HG03060 (cell line): ENCODE measurements at regions not wholly inside any gene's neighbourhood (a gene's known extent, or its start where the extent isn't known, plus 50 kb on each side); places are given as distances from the start of the nearest gene placed in this dataset.

Source experiments
- ATAC-seq: cut with Tn5 transposase; IDR thresholded peaks from one replicate; pipeline ENCODE4 v1.9.1; 2021; ENCODE audit warnings: low read depth, moderate number of reproducible peaks; ENCODE audit not compliant: unreplicated experiment

DNA sequence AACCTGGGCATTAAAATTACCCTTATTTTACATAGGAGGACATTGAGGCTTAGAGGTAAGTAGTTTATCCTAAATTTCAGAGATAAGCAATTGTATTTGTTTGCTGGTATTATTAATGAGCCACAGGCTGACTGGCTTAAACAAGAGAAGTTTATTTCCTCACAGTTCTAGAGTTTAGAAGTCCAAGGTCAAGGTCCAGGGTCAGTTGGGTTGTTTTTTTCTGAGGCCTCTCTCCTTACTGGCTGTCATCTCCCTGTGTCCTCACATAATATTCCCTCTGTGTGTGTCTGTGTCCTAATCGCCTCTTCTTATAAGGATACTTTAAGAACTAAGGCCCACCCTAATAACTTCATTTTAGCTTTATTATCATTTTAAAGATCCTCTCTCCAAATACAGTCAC is 294.9 kb upstream of the ATP5MC3 start:
- ATAC-seq = no peak

DNA sequence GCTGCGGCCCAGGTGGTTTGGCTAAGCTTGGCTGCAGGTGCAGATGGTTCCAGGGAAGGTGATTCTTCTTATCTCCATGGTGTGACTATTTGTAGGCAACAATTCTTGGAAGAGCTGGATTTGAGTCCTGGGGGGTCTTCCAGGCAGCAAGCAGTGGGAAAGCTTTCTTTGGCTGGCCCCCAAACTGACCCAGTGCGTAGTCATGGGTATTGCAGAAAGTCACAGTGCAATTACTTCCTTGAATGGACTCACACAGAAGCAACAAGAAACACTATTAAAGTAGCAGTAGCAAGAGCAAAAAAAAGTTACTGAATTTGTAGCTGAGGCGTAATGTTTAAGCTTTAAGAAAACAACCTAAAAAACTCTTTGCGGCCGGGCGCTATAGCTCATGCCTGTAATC is 293.6 kb upstream of the ATP5MC3 start:
- ATAC-seq = no peak

DNA sequence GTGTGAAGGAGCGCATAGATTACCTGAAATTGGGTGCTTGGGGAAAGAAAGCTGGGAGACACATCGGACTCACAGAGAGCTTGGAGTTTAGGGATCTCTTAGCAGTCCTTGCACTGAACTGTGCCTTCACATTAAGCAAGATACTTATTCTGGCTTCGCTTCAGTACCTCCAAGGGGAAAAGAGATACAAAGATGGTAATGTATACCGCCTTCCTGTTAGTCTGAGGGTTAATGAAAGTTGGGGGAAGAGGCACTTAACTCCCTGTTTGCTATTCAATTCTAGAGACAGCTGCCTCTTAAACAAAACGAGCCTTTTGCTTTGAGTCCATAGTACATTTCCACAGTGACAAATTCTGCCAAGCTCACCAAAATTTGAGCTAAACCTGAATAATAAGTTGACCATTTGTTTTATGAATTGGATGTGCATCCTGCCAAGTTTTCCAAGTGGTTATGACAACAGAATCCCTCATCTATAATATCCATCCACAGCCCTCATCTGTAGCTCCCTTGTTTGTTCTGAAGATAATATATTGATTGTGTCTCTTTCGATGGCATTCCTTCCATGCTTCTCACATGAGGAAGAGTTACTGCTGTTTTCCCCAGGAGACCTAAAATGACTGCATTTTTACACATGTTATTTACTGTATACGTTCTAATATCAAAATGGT is 287.1 kb upstream of the ATP5MC3 start:
- no peak for ATAC-seq

DNA sequence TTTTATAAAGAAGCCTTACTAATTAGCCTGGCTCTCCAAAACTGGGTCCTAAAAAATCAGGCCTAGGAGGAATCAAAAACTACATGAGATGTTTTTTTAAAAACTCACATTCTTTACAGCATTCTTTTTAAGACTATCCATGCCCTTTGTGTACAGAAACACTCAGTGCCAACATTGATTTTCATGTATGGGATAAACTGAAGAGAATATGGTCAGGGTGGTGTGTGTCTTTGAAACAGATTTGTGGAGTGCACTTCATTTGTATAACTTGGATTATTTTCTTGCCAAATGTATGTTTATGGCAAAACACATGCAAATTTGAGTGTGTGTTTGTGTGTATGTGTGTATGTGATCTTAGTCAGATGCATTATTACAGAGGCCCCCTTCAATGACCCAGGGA is 283.6 kb upstream of the ATP5MC3 start:
- ATAC-seq = no peak

DNA sequence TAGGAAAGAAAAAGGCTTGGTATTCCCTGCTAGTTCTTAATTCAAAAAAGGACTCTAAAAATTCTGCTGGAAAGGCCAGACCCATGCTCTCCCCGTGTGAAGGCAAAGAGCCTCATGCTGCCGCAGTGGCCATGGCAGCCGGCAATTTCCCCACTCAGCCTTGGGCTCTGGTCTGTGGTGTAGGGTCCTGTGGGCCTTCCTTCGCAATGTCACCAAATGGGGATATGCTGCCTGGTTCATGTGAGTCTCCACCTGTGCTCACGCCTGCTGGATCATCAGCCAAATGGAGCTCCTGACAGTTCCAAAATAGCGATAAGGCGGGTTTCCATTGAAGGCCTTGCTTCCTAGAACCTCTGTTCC is 282.8 kb upstream of the ATP5MC3 start:
- no peak for ATAC-seq

DNA sequence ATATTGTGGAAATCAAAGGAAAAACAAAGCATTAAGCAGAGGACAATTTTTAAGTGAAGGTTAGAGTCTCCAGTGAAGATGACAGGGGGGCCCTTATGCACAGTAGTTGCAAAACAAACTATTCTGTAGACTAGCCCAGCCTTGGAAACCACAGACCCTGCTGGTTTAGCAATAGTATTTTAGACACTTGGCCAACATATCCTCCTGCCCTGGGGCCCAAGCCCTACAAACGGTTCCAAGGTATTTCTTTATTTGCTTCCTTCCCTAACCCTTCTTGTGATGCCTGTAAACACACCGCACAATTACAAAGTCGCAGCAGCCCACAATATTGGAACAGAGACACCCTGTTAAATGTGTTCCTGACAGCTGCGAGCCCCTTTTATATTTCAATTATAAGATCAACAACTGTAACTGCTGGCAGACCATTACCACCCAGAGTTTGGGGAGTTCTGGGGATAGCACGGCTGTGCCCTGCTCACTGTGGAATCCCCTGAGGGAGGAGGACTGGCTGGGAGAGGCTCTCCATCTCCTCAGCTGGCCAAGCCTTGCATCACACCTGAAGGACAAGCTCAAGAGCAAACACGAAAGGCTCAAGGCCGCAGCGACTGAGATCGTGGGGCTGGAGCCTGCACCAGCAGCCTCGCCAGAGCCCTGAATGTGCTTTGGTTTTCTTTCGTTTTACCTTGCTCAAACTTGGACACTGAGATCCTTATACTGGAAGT is 282.2 kb upstream of the ATP5MC3 start:
- ATAC-seq = no peak

DNA sequence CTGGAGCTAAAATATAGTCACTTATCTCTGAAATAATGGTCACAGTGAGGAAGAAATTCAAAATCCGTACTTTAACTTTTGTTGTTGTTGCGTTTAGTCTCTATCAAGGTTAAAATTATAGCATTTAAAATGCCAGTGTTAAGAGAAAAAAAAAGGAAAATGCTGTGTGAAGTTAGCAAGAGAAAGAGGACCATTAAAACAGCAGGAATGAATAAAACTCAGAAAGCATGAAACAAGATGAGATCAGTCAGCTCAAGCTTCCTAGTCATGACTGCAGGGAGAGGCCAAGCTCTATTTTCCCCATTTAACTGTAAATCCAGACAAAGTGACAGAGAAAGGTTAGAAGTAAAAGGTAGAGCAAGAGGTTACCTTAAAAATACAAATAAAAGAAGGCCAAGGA is 281.7 kb upstream of the ATP5MC3 start:
- no peak for ATAC-seq

DNA sequence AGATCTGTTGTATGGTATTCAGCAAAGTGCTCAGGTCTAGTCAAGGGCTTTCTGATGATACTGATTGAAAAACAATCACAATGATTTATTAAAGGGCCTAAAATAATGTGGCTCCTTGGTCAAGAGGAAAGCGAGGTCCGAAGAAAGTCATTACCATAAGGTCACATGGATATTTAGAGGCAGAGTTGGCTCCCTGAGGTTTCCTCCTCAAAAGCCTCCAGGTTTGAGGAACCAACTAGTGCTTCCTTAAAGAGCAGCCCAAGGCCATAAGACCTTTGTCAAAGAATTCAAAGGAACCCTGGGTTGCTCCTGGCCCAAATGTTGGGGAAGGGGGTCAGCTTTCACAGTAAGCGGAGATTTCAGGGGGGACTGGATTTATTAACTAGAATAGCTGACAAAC is 280.7 kb upstream of the ATP5MC3 start:
- ATAC-seq = no peak

DNA sequence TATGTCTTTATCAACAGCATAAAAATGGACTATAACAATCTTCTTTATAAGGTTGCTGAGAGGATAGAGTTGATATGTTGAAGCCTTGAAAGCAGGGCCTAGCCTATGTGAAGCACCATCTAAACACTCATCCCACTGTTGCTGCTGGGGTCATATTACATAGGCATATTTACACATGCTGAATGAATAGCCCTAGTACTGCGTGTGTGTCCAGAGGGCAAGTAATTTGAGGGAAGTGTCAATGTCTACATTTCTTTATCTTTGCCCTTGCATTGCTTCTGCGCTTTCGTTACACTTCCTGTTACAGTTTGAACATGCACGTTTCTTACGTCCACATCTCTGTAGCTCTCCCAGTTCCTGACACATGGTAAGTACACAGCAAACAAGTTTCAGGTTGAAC is 280.3 kb upstream of the ATP5MC3 start:
- ATAC-seq = no peak

DNA sequence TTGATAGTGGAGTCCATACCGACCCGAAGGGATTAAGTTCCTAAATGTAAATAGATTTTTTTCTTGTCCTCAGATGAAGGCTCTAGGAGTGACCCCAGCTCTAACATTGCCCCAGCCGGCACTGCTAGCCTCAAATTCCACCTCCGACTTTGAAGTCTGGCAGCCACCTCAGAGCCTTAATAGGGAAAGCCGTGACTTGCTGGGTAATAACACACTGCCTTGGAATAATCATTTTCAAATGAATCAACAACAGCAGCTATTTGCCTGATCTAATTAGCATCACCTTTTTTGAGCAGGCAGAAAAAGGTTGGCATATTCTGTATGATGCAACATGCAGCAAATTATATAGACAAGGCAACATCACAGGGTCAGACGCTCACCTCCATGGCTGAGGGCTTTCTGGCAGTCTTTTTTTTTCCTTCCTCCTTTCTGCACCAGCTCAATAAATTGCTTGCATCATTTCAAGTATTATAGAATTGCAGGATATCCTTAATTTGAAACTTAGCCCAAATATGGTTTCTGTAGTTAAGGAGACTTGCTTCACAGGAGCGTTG is 276.5 kb upstream of the ATP5MC3 start:
- no peak for ATAC-seq

DNA sequence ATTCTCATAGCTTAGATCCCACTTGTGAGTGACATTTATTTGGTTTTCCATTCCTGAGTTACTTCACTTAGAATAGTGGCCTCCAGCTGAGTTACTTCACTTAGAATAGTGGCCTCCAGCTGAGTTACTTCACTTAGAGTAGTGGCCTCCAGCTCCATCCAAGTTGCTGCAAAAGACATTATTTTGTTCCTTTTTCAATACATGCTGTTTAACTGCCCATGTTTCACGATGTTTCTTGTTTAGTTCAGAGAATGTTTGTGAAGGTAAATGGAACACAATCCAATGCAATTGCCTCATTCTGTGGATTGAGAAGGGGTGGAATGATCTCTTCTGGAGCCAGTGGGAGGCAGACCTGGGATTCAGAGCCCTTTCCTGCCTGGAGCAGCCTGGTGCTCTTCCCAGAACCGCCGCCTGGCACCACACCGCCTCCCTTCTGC is 273.5 kb upstream of the ATP5MC3 start:
- ATAC-seq = no peak

DNA sequence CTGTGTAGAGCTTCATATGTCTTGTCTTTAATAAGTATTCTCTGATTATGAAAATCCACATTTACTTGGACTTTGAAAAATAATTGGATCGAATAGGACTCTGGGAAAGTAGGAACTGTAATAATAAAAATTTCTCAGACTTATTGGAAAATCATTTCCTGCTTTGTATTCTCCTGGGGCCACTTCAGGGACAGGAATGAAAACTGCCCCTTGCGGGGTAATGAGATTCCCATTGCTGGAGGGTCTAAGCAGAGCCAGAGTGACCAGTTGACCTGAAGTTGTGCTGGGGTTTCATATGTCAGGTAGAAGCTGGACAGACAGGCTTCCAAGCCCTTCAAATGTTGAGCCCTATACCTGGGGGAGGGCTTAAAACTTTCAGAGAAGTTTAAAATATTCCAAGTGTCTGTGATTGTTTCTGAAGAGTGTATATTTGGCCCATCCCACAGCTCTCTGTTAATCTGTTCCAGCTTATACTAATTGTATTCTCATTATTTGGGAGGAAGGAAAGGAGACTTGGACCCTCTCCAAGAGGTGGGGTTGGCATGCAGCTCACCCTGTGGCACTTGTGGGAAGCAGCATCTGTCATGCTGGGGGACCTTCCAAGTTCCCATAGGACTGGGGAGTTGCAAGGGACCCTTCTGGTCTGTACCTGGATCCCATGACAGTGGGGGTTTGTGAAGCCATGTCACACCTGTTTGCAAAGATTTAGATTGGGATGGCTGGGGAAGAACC is 268.7 kb upstream of the ATP5MC3 start:
- ATAC-seq = no peak

DNA sequence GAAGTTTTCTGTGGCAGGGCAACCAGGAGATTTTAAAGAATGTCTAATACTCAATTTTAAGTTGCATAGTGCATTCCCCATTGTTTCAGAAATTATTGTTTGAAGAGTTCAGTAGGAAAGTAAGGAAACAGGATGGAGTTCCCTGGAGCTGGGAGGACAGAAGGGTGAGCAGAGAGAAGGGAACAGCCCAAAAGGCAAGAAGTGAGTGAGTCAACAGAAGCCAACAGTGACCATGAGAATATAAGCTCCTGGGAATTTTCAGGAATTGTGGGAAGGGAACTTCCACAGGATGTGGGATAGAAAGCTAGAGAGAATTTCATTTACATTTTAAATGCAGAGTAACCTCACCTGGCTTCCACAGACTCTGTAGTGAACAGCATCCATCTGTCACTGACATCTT is 268.1 kb upstream of the ATP5MC3 start:
- ATAC-seq = no peak

DNA sequence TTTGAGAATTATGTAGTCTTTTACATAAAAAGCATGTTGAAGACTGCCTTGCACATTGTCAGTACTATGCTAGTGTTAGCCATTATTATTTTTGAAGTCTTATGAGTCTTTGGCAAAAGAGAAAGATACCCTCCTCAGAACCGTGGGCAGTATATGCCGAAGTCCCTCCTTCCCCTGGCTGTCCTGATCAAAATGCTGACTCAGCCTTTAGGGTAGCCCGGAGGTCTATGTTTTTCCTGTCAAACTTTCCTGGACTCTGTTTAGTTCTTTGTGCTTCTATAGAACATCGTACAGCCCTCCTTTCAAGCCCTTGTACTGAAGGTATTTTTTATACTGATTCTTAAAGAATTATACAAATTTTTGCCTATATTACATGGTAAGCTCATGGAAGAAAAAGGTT is 264.7 kb upstream of the ATP5MC3 start:
- no peak for ATAC-seq

DNA sequence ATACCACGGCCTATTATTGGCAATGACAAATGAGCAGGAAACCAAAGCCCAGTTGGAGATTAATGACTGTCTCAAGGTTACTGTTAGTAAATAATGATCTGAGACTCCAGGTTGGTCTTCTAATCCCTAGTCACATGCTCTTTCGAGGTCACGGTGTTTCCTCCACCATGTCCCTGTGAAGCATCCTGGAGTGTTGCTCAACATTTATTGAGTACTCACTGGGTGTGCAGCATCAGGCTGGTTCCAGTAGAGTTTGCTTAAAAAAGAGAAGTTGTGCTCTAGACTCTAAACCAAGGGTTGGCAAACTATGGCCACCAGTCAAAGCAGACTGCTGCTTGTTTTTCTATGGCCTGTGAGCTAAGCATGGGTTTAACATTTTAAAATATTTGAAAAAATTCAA is 263.8 kb upstream of the ATP5MC3 start:
- ATAC-seq = no peak

DNA sequence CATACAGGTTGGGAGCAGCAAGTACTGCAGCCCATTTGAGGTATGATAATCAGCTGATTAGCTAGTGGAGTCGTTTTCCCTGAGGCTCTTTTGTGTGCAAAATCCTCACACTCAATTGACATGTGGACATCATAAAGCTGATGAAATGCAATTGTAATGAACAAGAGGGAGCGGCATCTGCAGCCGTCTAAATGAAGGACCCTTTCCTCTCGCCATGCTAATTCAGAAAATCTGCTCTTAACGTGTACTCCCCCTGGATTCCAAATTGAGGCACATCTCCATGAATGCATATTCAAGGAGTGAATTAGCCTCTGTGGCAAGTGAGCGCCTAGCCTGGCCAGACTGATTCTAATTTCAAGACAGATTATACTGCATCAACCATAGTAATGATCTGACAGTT is 260.9 kb upstream of the ATP5MC3 start:
- ATAC-seq = no peak

DNA sequence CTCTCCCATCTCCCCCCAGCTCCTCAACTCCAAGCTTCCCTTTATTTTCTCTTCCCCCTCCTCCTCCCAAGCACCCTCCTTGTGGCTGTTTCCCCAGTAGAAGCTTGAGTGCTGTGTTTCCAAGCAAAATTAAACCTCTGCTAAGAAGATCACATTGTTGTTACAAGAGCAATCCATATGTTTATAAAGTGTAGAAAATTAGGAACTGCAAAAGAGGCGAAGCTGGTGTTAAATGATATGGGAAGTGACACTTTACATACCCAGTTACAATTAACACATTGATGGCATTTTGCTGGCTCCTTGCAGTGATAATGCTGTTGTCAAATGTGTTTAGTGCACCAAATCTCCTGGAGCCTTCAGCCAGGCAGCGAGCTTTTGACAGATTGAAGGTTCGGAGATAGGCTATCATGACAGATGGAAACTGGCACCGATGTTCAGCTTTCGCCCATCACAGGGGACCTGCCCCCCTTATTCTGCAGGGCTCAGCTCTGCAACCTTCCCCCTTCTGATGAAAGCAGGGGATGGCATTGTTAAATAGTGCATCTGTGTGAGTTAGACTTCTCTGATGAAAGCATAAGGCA is 259.8 kb upstream of the ATP5MC3 start:
- no peak for ATAC-seq

DNA sequence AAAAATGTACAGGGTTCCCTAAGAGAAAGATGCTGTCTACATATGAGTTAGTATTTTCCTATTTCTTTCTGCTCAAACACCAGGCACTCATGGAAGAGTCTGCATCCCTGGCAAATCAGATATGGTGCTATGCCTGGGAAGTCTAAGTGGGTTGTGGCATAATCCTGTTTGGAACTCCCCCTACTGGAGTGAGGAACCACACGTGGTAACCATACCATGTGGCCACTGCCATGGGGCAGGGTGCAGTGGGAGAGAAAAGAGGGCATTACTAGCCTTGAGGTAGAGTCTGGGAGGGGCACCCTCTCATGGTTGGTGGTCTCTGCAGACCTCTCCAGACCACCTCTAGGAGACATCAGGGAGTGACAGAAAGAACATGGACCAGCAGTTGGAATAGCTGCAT is 257.9 kb upstream of the ATP5MC3 start:
- ATAC-seq = no peak

DNA sequence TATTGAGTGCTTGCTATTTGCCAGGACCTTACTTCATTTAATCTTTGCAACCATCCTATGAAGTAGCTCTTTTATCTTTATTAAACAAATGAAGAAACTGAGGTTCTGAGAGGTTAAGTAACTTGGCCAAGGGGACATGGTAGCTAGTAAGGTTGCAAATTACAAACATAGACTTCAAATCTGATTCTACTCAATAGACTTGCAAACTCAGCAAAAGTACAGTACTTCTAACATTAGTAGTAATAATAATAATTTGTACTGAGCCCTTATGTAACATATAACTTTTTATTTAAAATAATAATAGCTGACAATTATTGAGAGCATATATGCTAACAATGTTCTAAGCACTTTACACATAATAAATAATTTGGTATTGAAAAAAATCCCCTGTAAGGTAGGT is 255.7 kb upstream of the ATP5MC3 start:
- no peak for ATAC-seq

DNA sequence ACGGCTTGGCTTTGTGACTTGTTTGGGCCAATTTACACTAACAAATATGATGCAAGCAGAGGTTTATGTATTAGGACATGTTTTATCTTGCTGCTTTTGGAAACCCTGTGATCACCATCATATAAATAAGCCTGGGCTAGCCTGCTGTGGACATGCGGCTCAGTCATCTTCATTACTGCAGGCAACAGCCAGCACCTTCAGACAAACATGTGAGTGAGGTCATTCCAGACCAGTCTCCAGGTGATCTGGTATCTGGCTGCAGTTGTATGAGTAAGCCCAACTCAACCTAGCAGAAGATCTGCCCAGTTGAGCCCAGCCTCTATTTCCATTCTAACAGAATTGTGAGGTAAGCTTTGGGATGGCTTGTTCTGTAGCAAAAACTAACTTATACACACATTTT is 254.6 kb upstream of the ATP5MC3 start:
- no peak for ATAC-seq

DNA sequence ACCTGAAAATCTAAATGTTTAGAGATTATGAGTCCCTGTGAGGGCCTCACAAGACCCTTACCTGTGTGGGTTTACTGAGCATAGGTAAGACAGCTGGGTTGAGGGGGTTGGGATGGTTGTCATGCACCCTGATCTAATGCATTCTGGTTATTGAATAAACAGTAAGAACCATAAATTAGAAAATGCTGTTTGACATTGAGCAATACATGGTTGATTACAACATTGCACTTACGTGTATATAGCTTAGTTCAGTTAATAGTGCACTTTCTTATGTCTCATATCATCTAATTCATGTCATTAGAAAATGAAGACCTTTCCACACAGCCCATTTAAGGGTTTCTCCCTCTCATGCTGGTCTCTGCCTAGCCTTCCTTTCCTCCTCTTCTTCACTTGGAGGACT is 253.5 kb upstream of the ATP5MC3 start:
- no peak for ATAC-seq
